HL-60 (cell line): ENCODE measurements at regions not wholly inside any gene's neighbourhood (a gene's known extent, or its start where the extent isn't known, plus 50 kb on each side); places are given as distances from the start of the nearest gene placed in this dataset.

ENCODE experiments used
- POLR2AphosphoS5 ChIP-seq: IDR thresholded peaks from 2 replicates; pipeline ENCODE4 v1.6.1; 2012; ENCODE audit warnings: low read depth
- TF ChIP-seq, protein P1 (sequence below): IDR thresholded peaks from one replicate; pipeline ENCODE4 v1.5.1; 2011; ENCODE audit warnings: low read length, control low read depth, inconsistent platforms; ENCODE audit not compliant: insufficient read depth

GRCh38 chr11:121683791-121684190 lies 231.0 kb upstream of the SORL1-AS1 start:
- TF ChIP-seq, protein P1, sequence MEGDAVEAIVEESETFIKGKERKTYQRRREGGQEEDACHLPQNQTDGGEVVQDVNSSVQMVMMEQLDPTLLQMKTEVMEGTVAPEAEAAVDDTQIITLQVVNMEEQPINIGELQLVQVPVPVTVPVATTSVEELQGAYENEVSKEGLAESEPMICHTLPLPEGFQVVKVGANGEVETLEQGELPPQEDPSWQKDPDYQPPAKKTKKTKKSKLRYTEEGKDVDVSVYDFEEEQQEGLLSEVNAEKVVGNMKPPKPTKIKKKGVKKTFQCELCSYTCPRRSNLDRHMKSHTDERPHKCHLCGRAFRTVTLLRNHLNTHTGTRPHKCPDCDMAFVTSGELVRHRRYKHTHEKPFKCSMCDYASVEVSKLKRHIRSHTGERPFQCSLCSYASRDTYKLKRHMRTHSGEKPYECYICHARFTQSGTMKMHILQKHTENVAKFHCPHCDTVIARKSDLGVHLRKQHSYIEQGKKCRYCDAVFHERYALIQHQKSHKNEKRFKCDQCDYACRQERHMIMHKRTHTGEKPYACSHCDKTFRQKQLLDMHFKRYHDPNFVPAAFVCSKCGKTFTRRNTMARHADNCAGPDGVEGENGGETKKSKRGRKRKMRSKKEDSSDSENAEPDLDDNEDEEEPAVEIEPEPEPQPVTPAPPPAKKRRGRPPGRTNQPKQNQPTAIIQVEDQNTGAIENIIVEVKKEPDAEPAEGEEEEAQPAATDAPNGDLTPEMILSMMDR: no peak
- no peak for TF ChIP-seq POLR2AphosphoS5
